ENCODE measurements at regions not wholly inside any gene's neighbourhood (a gene's known extent, or its start where the extent isn't known, plus 50 kb on each side); places are given as distances from the start of the nearest gene placed in this dataset.

DNA sequence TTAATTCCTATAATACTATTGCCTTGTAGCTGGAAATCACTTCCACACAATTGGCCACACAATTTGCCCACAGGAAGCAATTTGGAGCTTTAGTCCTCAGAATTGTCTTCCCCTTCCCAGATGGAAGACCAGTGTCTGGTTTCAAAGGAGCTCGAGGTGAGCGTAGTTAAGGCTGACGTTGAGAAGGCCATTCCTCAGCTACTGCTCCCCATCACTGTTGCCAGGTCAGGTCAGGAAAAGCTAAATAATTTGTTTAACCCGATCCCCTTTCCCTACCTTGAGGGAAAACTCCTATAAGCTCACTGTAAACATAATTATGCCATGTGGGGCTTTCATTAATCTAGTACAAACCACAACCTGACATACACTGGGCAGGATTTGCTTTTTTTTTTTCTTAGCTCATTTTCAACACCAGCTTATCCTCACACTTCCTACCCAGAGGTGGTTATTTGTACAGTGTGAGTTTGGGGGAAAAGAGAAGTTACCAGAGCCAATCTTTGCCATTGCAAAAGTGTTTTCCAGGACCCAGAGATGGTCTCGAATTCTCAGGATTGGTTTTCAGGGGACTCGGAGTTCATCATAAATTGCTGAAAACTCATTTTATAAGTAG lies 242.7 kb downstream of the CLIC5 start:
- no peaks in the 10 kb centered on the region for H3K27me3 ChIP-seq
- H3K36me3 ChIP-seq: no peaks in the 10 kb centered on the region
- no peaks in the 10 kb centered on the region for H3K9me3 ChIP-seq
- H3K4me3 ChIP-seq: no peak overlapping the region
- H3K4me1 ChIP-seq: no peaks in the 10 kb centered on the region
- TF ChIP-seq, protein P1, sequence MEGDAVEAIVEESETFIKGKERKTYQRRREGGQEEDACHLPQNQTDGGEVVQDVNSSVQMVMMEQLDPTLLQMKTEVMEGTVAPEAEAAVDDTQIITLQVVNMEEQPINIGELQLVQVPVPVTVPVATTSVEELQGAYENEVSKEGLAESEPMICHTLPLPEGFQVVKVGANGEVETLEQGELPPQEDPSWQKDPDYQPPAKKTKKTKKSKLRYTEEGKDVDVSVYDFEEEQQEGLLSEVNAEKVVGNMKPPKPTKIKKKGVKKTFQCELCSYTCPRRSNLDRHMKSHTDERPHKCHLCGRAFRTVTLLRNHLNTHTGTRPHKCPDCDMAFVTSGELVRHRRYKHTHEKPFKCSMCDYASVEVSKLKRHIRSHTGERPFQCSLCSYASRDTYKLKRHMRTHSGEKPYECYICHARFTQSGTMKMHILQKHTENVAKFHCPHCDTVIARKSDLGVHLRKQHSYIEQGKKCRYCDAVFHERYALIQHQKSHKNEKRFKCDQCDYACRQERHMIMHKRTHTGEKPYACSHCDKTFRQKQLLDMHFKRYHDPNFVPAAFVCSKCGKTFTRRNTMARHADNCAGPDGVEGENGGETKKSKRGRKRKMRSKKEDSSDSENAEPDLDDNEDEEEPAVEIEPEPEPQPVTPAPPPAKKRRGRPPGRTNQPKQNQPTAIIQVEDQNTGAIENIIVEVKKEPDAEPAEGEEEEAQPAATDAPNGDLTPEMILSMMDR (IDR thresholded peaks at IDR 0.05): no peak
- TF ChIP-seq POLR2AphosphoS5 (IDR thresholded peaks at IDR 0.05) (no peak), POLR2A (IDR thresholded peaks at IDR 0.05) (no peak)
- intact Hi-C loops (cut with DNase I; ENCODE audit: low total_unique reads): no loop called here
- DNase-seq (ENCODE audit: low spot score in 2 of 2): no peak
- H3K27ac ChIP-seq: no peak overlapping the region

DNA sequence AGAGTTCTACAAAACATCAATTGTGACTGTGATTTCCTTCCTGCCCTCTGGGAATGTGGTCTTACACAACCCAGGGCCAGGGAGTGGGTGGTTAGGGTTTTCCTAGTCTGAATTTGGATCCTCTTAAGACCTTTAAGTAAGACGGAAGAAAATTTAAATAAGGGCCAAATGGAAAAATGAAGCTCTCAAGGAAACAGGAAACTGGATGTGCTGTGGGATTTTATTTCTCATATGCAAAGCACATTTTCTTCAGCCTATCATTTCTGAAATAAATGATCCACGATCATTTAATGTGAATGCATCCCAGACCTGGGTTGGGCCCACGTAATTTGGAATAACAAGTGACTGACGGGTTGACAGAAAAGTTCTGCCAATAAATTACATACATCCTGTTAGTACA lies 243.6 kb downstream of the CLIC5 start:
- TF ChIP-seq POLR2AphosphoS5 (IDR thresholded peaks at IDR 0.05) (no peak), POLR2A (IDR thresholded peaks at IDR 0.05) (no peak)
- TF ChIP-seq, protein P1 (IDR thresholded peaks at IDR 0.05): no peak
- no peaks in the 10 kb centered on the region for H3K9me3 ChIP-seq
- H3K27me3 ChIP-seq: no peaks in the 10 kb centered on the region
- H3K4me1 ChIP-seq: no peaks in the 10 kb centered on the region
- intact Hi-C loops (cut with DNase I; ENCODE audit: low total_unique reads): no loop called here
- DNase-seq (ENCODE audit: low spot score in 2 of 2): no peak
- H3K27ac ChIP-seq: no peak overlapping the region
- H3K36me3 ChIP-seq: no peaks in the 10 kb centered on the region
- H3K4me3 ChIP-seq: no peak overlapping the region

DNA sequence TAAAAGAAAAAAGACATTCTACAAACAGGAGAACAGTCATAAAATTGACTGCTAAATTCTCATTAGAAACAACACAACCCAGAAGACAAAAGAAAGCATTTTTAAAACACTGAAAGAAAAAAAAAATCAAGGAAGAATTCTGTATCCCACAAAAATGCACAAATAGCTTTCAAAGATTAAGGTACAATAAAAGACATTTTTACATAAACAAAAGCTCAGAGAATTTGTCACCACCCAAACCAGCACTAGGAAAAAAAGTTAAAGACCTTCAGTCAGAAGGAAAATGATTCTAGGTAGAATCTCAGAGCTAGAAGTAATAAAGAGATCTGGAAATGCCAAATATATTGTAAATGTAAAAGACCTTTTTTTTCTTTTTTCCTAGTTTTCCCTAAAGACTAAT lies 252.4 kb downstream of the CLIC5 start:
- H3K36me3 ChIP-seq: no peaks in the 10 kb centered on the region
- no peak for TF ChIP-seq POLR2A (IDR thresholded peaks at IDR 0.05)
- TF ChIP-seq POLR2AphosphoS5 (IDR thresholded peaks at IDR 0.05): no peak
- TF ChIP-seq, protein P1 (IDR thresholded peaks at IDR 0.05): no peak
- H3K4me3 ChIP-seq: no peak overlapping the region
- H3K4me1 ChIP-seq: no peaks in the 10 kb centered on the region
- DNase-seq (ENCODE audit: low spot score in 2 of 2): no peak
- H3K9me3 ChIP-seq: no peaks in the 10 kb centered on the region
- H3K27ac ChIP-seq: no peak overlapping the region
- H3K27me3 ChIP-seq: no peaks in the 10 kb centered on the region
- intact Hi-C loops (cut with DNase I; ENCODE audit: low total_unique reads): no loop called here

DNA sequence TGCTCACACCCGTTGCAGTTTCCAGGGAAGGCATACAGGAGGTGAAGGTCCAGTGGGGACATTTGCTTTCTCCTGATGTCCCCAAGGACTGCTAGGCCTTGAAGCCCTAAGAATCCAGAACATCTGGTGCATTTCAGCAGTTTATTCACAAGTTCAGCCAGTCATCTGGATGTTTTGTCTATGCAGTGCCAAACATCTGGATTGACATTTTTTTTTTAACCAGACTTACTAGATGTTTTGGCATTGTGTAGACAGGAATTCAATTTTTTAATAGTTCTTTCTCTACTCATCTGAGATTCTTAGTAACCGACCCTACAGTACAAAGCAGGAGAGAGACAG lies 256.2 kb downstream of the CLIC5 start:
- TF ChIP-seq POLR2A (IDR thresholded peaks at IDR 0.05) (no peak), POLR2AphosphoS5 (IDR thresholded peaks at IDR 0.05) (peak in 1 of 3 donors; percentile 41)
- intact Hi-C loops (cut with DNase I; ENCODE audit: low total_unique reads): no loop called here
- H3K9me3 ChIP-seq: no peaks in the 10 kb centered on the region
- peak overlapping the region in 1 of 2 donors; percentile 64 for H3K27ac ChIP-seq
- H3K36me3 ChIP-seq: no peaks in the 10 kb centered on the region
- H3K4me3 ChIP-seq: no peak overlapping the region
- H3K4me1 ChIP-seq: no peaks in the 10 kb centered on the region
- no peak for DNase-seq (ENCODE audit: low spot score in 2 of 2)
- H3K27me3 ChIP-seq: no peaks in the 10 kb centered on the region

DNA sequence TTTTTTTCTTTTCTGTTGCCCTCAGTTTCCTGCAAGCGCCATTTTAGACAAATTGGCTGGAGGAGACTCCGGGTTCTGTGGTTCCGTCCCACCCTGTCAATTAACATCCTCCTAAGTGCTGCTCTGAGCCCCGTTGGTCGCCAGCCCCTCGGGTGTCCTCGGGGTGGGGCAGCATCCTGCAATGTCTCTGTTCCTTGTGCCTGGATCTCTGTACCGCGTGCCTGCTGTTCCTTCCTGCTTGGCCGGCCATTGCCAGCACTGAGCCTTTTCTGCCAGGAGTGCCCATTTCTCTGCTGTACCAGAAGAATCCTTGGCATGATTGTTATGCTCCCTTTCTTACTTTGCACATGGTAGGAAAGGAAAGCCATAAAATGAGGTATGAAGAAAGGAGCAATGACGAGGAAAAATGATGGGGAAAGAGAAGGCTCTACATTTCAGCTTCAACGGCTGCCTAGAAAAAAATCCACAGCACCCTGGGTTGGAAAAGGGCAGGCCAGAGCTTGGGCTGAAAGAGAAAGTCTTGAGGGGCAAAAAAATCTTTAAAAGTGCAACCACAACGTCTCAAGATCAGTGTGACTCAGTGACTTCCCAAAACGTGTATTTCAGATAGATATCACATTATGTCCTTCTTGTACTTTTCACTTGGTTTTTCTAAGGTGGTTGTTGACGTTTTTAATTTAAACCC lies 256.7 kb downstream of the CLIC5 start:
- DNase-seq (ENCODE audit: low spot score in 2 of 2): no peak
- no peaks in the 10 kb centered on the region for H3K9me3 ChIP-seq
- no peak overlapping the region for H3K4me3 ChIP-seq
- no peak for TF ChIP-seq POLR2AphosphoS5 (IDR thresholded peaks at IDR 0.05)
- TF ChIP-seq, protein P1 (IDR thresholded peaks at IDR 0.05): no peak
- no peak for TF ChIP-seq POLR2A (IDR thresholded peaks at IDR 0.05)
- H3K27ac ChIP-seq: peak overlapping the region in 1 of 2 donors; percentile 64
- no peaks in the 10 kb centered on the region for H3K4me1 ChIP-seq
- no peaks in the 10 kb centered on the region for H3K36me3 ChIP-seq
- H3K27me3 ChIP-seq: no peaks in the 10 kb centered on the region
- intact Hi-C loops (cut with DNase I; ENCODE audit: low total_unique reads): no loop called here
